HFF-Myc (cell line): ENCODE measurements at regions not wholly inside any gene's neighbourhood (a gene's known extent, or its start where the extent isn't known, plus 50 kb on each side); places are given as distances from the start of the nearest gene placed in this dataset.

Experiments used
- DNase-seq: peaks from one replicate; pipeline ENCODE4 v3.0.0-alpha.2; 2011; ENCODE audit warnings: low read depth; ENCODE audit errors: extremely low read depth
- H3K4me3 ChIP-seq: replicated peaks from 2 replicates; pipeline ENCODE4 v1.5.1; 2011; ENCODE audit warnings: low read depth, mild to moderate bottlenecking, control low read depth, low read length
- CTCF ChIP-seq: IDR thresholded peaks from 2 replicates; pipeline ENCODE4 v1.5.1; 2012; ENCODE audit warnings: mild to moderate bottlenecking, low read depth, low read length, control low read depth; ENCODE audit errors: missing control alignments

GRCh38 chr18:7485616-7486015 lies 81.5 kb upstream of the PTPRM start:
- DNase-seq: no peak
- H3K4me3 ChIP-seq: no peak overlapping the region
- no peak for TF ChIP-seq CTCF

GRCh38 chr18:7488571-7488970 lies 78.5 kb upstream of the PTPRM start:
- no peak for DNase-seq
- no peak overlapping the region for H3K4me3 ChIP-seq
- no peak for TF ChIP-seq CTCF

- no peak overlapping the region for H3K4me3 ChIP-seq
- DNase-seq: no peak
- TF ChIP-seq CTCF: no peak
These were observed 77.0 kb upstream of the PTPRM start for GRCh38 chr18:7490104-7490503.

GRCh38 chr18:7492385-7492784 lies 74.7 kb upstream of the PTPRM start:
- no peak for DNase-seq
- no peak overlapping the region for H3K4me3 ChIP-seq
- no peak for TF ChIP-seq CTCF

- no peak for DNase-seq
- no peak overlapping the region for H3K4me3 ChIP-seq
- no peak for TF ChIP-seq CTCF
These were observed 70.0 kb upstream of the PTPRM start for GRCh38 chr18:7497081-7497480.

DNA sequence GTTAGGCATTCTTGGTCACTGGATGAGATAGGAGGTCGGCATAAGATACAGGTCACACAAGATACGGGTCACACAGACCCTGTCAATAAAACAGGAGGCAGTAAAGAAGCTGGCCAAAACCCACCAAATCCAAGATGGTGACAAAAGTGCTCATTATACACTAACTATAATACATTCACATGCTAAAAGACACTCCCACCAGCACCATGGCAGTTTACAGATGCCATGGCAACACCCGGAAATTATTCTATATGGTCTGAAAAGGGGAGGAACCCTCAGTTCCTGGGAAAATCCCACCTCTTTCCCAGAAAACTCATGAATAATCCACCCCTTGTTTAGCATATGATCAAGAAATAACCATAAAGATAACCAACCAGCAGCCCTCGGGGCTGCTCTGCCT lies 56.0 kb upstream of the PTPRM start:
- DNase-seq: no peak
- no peak for TF ChIP-seq CTCF
- no peak overlapping the region for H3K4me3 ChIP-seq

GRCh38 chr18:7512348-7512747 lies 54.8 kb upstream of the PTPRM start:
- DNase-seq: no peak
- H3K4me3 ChIP-seq: no peak overlapping the region
- no peak for TF ChIP-seq CTCF
